ENCODE measurements at regions not wholly inside any gene's neighbourhood (a gene's known extent, or its start where the extent isn't known, plus 50 kb on each side); places are given as distances from the start of the nearest gene placed in this dataset.

- TF ChIP-seq MGA (IDR thresholded peaks at IDR 0.05) (no peak), ZC3H11A (IDR thresholded peaks at IDR 0.05; ENCODE audit: low read depth, low read length) (no peak), GABPA (tag; conservative IDR thresholded peaks at IDR 0.05; ENCODE audit: low read depth) (no peak), POLR2AphosphoS5 (IDR thresholded peaks at IDR 0.05; ENCODE audit: control insufficient read depth, insufficient read depth, low read depth, low read length) (no peak)
- TF ChIP-seq, protein P1, sequence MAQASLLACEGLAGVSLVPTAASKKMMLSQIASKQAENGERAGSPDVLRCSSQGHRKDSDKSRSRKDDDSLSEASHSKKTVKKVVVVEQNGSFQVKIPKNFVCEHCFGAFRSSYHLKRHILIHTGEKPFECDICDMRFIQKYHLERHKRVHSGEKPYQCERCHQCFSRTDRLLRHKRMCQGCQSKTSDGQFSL (CRISPR knock-in tag; IDR thresholded peaks at IDR 0.05), result no peak
- TF ChIP-seq, protein P1 (tag; IDR thresholded peaks at IDR 0.05), result no peak
Observed at GRCh38 chr2:123200035-123200434, 825.1 kb upstream of the CNTNAP5 start.
